ENCODE measurements at regions not wholly inside any gene's neighbourhood (a gene's known extent, or its start where the extent isn't known, plus 50 kb on each side); places are given as distances from the start of the nearest gene placed in this dataset.

- FAIRE-seq (no peak), DNase-seq (ENCODE audit: insufficient read length, low spot score) (no peak)
These were observed 393.3 kb upstream of the ARGLU1 start for GRCh38 chr13:106961216-106961615.

- no peak for DNase-seq (ENCODE audit: insufficient read length, low spot score)
- no peak for FAIRE-seq
These were observed 390.7 kb upstream of the ARGLU1 start for GRCh38 chr13:106958621-106959048.

GRCh38 chr13:106942563-106942962, 374.6 kb upstream of the ARGLU1 start:
- no peak for DNase-seq (ENCODE audit: insufficient read length, low spot score)
- FAIRE-seq = no peak

GRCh38 chr13:106941779-106942178, 373.8 kb upstream of the ARGLU1 start:
- DNase-seq (ENCODE audit: insufficient read length, low spot score) (no peak), FAIRE-seq (no peak)

- no peak for FAIRE-seq
- DNase-seq (ENCODE audit: insufficient read length, low spot score) = no peak
These were observed 359.5 kb upstream of the ARGLU1 start for GRCh38 chr13:106927421-106927820.

GRCh38 chr13:106922384-106922783, 354.4 kb upstream of the ARGLU1 start:
- no peak for FAIRE-seq
- no peak for DNase-seq (ENCODE audit: insufficient read length, low spot score)

GRCh38 chr13:106919638-106920037, 351.7 kb upstream of the ARGLU1 start:
- no peak for FAIRE-seq
- DNase-seq (ENCODE audit: insufficient read length, low spot score) = no peak

GRCh38 chr13:106919133-106919532, 351.2 kb upstream of the ARGLU1 start:
- DNase-seq (ENCODE audit: insufficient read length, low spot score) (no peak), FAIRE-seq (peak; percentile 57)

- no peak for FAIRE-seq
- no peak for DNase-seq (ENCODE audit: insufficient read length, low spot score)
These were observed 350.6 kb upstream of the ARGLU1 start for GRCh38 chr13:106918557-106918860.

- FAIRE-seq (peak; percentile 86), DNase-seq (ENCODE audit: insufficient read length, low spot score) (peak; percentile 65)
These were observed 350.0 kb upstream of the ARGLU1 start for GRCh38 chr13:106917673-106918556.

- DNase-seq (ENCODE audit: insufficient read length, low spot score) (no peak), FAIRE-seq (no peak)
These were observed 349.2 kb upstream of the ARGLU1 start for GRCh38 chr13:106917024-106917571.

GRCh38 chr13:106916329-106916976, 348.5 kb upstream of the ARGLU1 start:
- DNase-seq (ENCODE audit: insufficient read length, low spot score) (no peak), FAIRE-seq (no peak)

GRCh38 chr13:106915146-106915545, 347.2 kb upstream of the ARGLU1 start:
- FAIRE-seq (no peak), DNase-seq (ENCODE audit: insufficient read length, low spot score) (no peak)

- DNase-seq (ENCODE audit: insufficient read length, low spot score) (no peak), FAIRE-seq (no peak)
These were observed 343.7 kb upstream of the ARGLU1 start for GRCh38 chr13:106911627-106912026.

GRCh38 chr13:106911020-106911419, 343.1 kb upstream of the ARGLU1 start:
- DNase-seq (ENCODE audit: insufficient read length, low spot score) (no peak), FAIRE-seq (no peak)

- no peak for DNase-seq (ENCODE audit: insufficient read length, low spot score)
- FAIRE-seq = no peak
These were observed 338.6 kb upstream of the ARGLU1 start for GRCh38 chr13:106906426-106906996.

GRCh38 chr13:106905380-106906162, 337.6 kb upstream of the ARGLU1 start:
- no peak for DNase-seq (ENCODE audit: insufficient read length, low spot score)
- no peak for FAIRE-seq

- FAIRE-seq (no peak), DNase-seq (ENCODE audit: insufficient read length, low spot score) (no peak)
These were observed 331.5 kb upstream of the ARGLU1 start for GRCh38 chr13:106899442-106899841.

GRCh38 chr13:106898231-106898630, 330.3 kb upstream of the ARGLU1 start:
- FAIRE-seq = no peak
- no peak for DNase-seq (ENCODE audit: insufficient read length, low spot score)

GRCh38 chr13:106888148-106888547, 320.2 kb upstream of the ARGLU1 start:
- no peak for FAIRE-seq
- no peak for DNase-seq (ENCODE audit: insufficient read length, low spot score)

- no peak for DNase-seq (ENCODE audit: insufficient read length, low spot score)
- FAIRE-seq = no peak
These were observed 319.7 kb upstream of the ARGLU1 start for GRCh38 chr13:106887686-106888085.

All from GM19239 (cell line).